PC-9 (cell line): ENCODE measurements at regions not wholly inside any gene's neighbourhood (a gene's known extent, or its start where the extent isn't known, plus 50 kb on each side); places are given as distances from the start of the nearest gene placed in this dataset.

Source experiments
- BruUV-seq: library from RNA; stranded (reverse); fragments of 400-500 nt; replicated peaks from 2 replicates; lab custom pipeline; 2021; lab: Mats Ljungman, UMichigan
- CTCF ChIA-PET: fragments of 300-600 bp; sonication (Branson Sonifier 250); formaldehyde crosslinking; loops from one replicate; lab custom pipeline; 2022; ENCODE audit warnings: antibody characterized with exemption; lab: Charles Lee
- POLR2A ChIA-PET: fragments of 300-600 bp; sonication (Branson Sonifier 250); formaldehyde crosslinking; loops from one replicate; lab custom pipeline; 2022; ENCODE audit warnings: antibody characterized with exemption; ENCODE audit not compliant: unreplicated experiment; lab: Charles Lee
- DNase-seq, 2 experiments: peaks; one replicate each; pipeline versions ENCODE4 v3.0.0 to v3.0.0-alpha.2; 2015 to 2022; ENCODE audit warnings: mixed read lengths in 1 of 2
- H2AFZ ChIP-seq: fragments of 200-600 bp; sonication (generic); 2 replicates; pipeline ENCODE4 v1.8.1; 2017; ENCODE audit warnings: antibody characterized with exemption
- H3F3A ChIP-seq: fragments of 200-600 bp; sonication (generic); 2 replicates; pipeline ENCODE4 v1.8.1; 2017; ENCODE audit warnings: antibody characterized with exemption, mild to moderate bottlenecking, low read depth; ENCODE audit not compliant: insufficient read depth
- H3K27ac ChIP-seq: fragments of 200-600 bp; sonication (generic); 2 replicates; pipeline ENCODE4 v1.6.1; 2016; ENCODE audit warnings: mixed run types
- H3K27me3 ChIP-seq: fragments of 200-600 bp; sonication (generic); 2 replicates; pipeline ENCODE4 v1.6.1; 2016; ENCODE audit warnings: low read depth, mixed run types; ENCODE audit not compliant: insufficient read depth
- H3K36me3 ChIP-seq: fragments of 200-600 bp; sonication (generic); 2 replicates; pipeline ENCODE4 v1.6.1; 2016; ENCODE audit warnings: low read depth, mixed run types
- H3K4me1 ChIP-seq: fragments of 200-600 bp; sonication (generic); replicated peaks from 2 replicates; pipeline ENCODE4 v1.6.1; 2016; ENCODE audit warnings: mixed run types; ENCODE audit not compliant: insufficient read depth
- H3K4me2 ChIP-seq: fragments of 200-600 bp; sonication (generic); 2 replicates; pipeline ENCODE4 v1.6.1; 2017; ENCODE audit warnings: mixed run types
- H3K4me3 ChIP-seq: fragments of 200-600 bp; sonication (generic); 2 replicates; pipeline ENCODE4 v1.6.1; 2016; ENCODE audit warnings: mixed run types
- H3K79me2 ChIP-seq: fragments of 200-600 bp; sonication (generic); 2 replicates; pipeline ENCODE4 v1.6.1; 2017; ENCODE audit warnings: low read depth, mixed run types
- H3K9me2 ChIP-seq: fragments of 200-600 bp; sonication (generic); 2 replicates; pipeline ENCODE4 v1.8.1; 2017; ENCODE audit warnings: mild to moderate bottlenecking; ENCODE audit not compliant: insufficient read depth
- H3K9me3 ChIP-seq: fragments of 200-600 bp; sonication (generic); 2 replicates; pipeline ENCODE4 v1.8.1; 2016; ENCODE audit warnings: low read depth; ENCODE audit not compliant: insufficient read depth
- H4K20me1 ChIP-seq: fragments of 200-600 bp; sonication (generic); 2 replicates; pipeline ENCODE4 v1.8.1; 2017; ENCODE audit not compliant: insufficient read depth
- CTCF ChIP-seq: fragments of 200-600 bp; sonication (generic); conservative IDR thresholded peaks from 2 replicates; pipeline ENCODE4 v1.6.1; 2017; ENCODE audit warnings: mixed run types, antibody characterized with exemption, mild to moderate bottlenecking, moderate library complexity
- EZH2 ChIP-seq: fragments of 200-600 bp; sonication (generic); IDR thresholded peaks from 2 replicates; pipeline ENCODE4 v1.8.0; 2017; ENCODE audit warnings: antibody characterized with exemption, low read depth
- intact Hi-C: fragments of 100-400 bp; cut with micrococcal nuclease; formaldehyde crosslinking; loops from one replicate; pipeline ENCODE4 v1.10.0; 2022; ENCODE audit not compliant: unreplicated experiment

- Histone ChIP-seq H3K9me2 (no peaks in the 10 kb centered on the region), H3K36me3 (no peaks in the 10 kb centered on the region), H2AFZ (no peak overlapping the region), H3F3A (no peaks in the 10 kb centered on the region), H3K27ac (no peak overlapping the region), H3K4me3 (no peak overlapping the region), H3K9me3 (no peaks in the 10 kb centered on the region), H3K4me1 (no peaks in the 10 kb centered on the region), H3K79me2 (no peaks in the 10 kb centered on the region), H3K4me2 (no peak overlapping the region), H3K27me3 (0 out of 2 replicates have a peak, but pooled peaks cover 10% of the 10 kb centered on the region), H4K20me1 (no peaks in the 10 kb centered on the region)
- no peak for DNase-seq
- intact Hi-C loops = no loop called here
- TF ChIP-seq CTCF (no peak), EZH2 (no peak)
- no TSS peak for BruUV-seq
- CTCF ChIA-PET = no interaction called here
- POLR2A ChIA-PET = no interaction called here
These were observed 594.0 kb downstream of the TYW1 start for GRCh38 chr7:67590649-67591048.

- BruUV-seq = no TSS peak
- TF ChIP-seq EZH2 (no peak), CTCF (no peak)
- H3K36me3 ChIP-seq = no peaks in the 10 kb centered on the region
- H3K4me3 ChIP-seq = no peak overlapping the region
- H3K27ac ChIP-seq = no peak overlapping the region
- H2AFZ ChIP-seq = no peak overlapping the region
- no peaks in the 10 kb centered on the region for H4K20me1 ChIP-seq
- ChIA-PET CTCF (no interaction called here), POLR2A (no interaction called here)
- H3K27me3 ChIP-seq = peaks cover 21% of the 10 kb centered on the region
- no peaks in the 10 kb centered on the region for H3K79me2 ChIP-seq
- H3F3A ChIP-seq = no peaks in the 10 kb centered on the region
- H3K9me2 ChIP-seq = no peaks in the 10 kb centered on the region
- H3K4me1 ChIP-seq = no peaks in the 10 kb centered on the region
- no peak for DNase-seq
- no peaks in the 10 kb centered on the region for H3K9me3 ChIP-seq
- no peak overlapping the region for H3K4me2 ChIP-seq
- intact Hi-C loops = no loop called here
These were observed 597.2 kb downstream of the TYW1 start for GRCh38 chr7:67593794-67594193.

GRCh38 chr7:67595431-67596180 is 599.0 kb downstream of the TYW1 start:
- no peaks in the 10 kb centered on the region for H4K20me1 ChIP-seq
- H3K79me2 ChIP-seq = no peaks in the 10 kb centered on the region
- BruUV-seq = no TSS peak
- no peak overlapping the region for H3K4me3 ChIP-seq
- TF ChIP-seq CTCF = no peak
- no peak for TF ChIP-seq EZH2
- H3K9me2 ChIP-seq = no peaks in the 10 kb centered on the region
- no peak overlapping the region for H3K27ac ChIP-seq
- no peak overlapping the region for H3K4me2 ChIP-seq
- H2AFZ ChIP-seq = no peak overlapping the region
- intact Hi-C loops = no loop called here
- no peaks in the 10 kb centered on the region for H3F3A ChIP-seq
- no peak for DNase-seq
- H3K4me1 ChIP-seq = no peaks in the 10 kb centered on the region
- no peaks in the 10 kb centered on the region for H3K36me3 ChIP-seq
- CTCF ChIA-PET = no interaction called here
- H3K27me3 ChIP-seq = peaks cover 33% of the 10 kb centered on the region
- H3K9me3 ChIP-seq = no peaks in the 10 kb centered on the region
- POLR2A ChIA-PET = no interaction called here
